ENCODE measurements at regions not wholly inside any gene's neighbourhood (a gene's known extent, or its start where the extent isn't known, plus 50 kb on each side); places are given as distances from the start of the nearest gene placed in this dataset.

- no peak for TF ChIP-seq CTCF (IDR thresholded peaks at IDR 0.05)
- TF ChIP-seq POLR2AphosphoS5 (IDR thresholded peaks at IDR 0.05), result no peak
Measured at GRCh38 chr13:99828123-99828522, 143.4 kb downstream of the ZIC5 start.
